ENCODE measurements at regions not wholly inside any gene's neighbourhood (a gene's known extent, or its start where the extent isn't known, plus 50 kb on each side); places are given as distances from the start of the nearest gene placed in this dataset.

GRCh38 chr16:52912565-52913173, 140.0 kb downstream of the CHD9NB start (continued):
- TF ChIP-seq ZNF512B (CRISPR knock-in tag; IDR thresholded peaks at IDR 0.05; ENCODE audit: borderline replicate concordance) (no peak), ZNF879 (CRISPR knock-in tag; IDR thresholded peaks at IDR 0.05) (no peak), CBX2 (IDR thresholded peaks at IDR 0.05; ENCODE audit: low read depth, low read length) (no peak), CBX2 (CRISPR knock-in tag; IDR thresholded peaks at IDR 0.05; ENCODE audit: low read depth) (no peak), ZNF460 (CRISPR knock-in tag; IDR thresholded peaks at IDR 0.05; ENCODE audit: borderline replicate concordance) (no peak), ZNF841 (CRISPR knock-in tag; IDR thresholded peaks at IDR 0.05; ENCODE audit: borderline replicate concordance) (no peak), ZNF275 (CRISPR knock-in tag; IDR thresholded peaks at IDR 0.05; ENCODE audit: borderline replicate concordance) (no peak), SSRP1 (CRISPR knock-in tag; IDR thresholded peaks at IDR 0.05) (0 out of 2 replicates have a peak, but pooled peaks have one; percentile 47), SAP130 (CRISPR knock-in tag; IDR thresholded peaks at IDR 0.05; ENCODE audit: low read depth) (peak; percentile 13; the same call in 1 of the 2 replicates), ZNF44 (CRISPR knock-in tag; IDR thresholded peaks at IDR 0.05) (no peak), ZNF33A (CRISPR knock-in tag; IDR thresholded peaks at IDR 0.05; ENCODE audit: borderline replicate concordance) (no peak), PHB2 (IDR thresholded peaks at IDR 0.05; ENCODE audit: partially characterized antibody) (no peak), TGIF2 (CRISPR knock-in tag; IDR thresholded peaks at IDR 0.05) (no peak; the same call in 1 of the 2 replicates), ZNF225 (CRISPR knock-in tag; IDR thresholded peaks at IDR 0.05) (no peak), XBP1 (CRISPR knock-in tag; IDR thresholded peaks at IDR 0.05) (no peak), ZNF737 (CRISPR knock-in tag; IDR thresholded peaks at IDR 0.05; ENCODE audit: borderline replicate concordance) (no peak), ZNF710 (CRISPR knock-in tag; IDR thresholded peaks at IDR 0.05; ENCODE audit: borderline replicate concordance) (no peak), ZNF850 (CRISPR knock-in tag; conservative IDR thresholded peaks at IDR 0.05) (0 out of 2 replicates have a peak, but pooled peaks have one; percentile 46), KLF12 (CRISPR knock-in tag; IDR thresholded peaks at IDR 0.05; ENCODE audit: borderline replicate concordance) (no peak), STAT5B (CRISPR knock-in tag; IDR thresholded peaks at IDR 0.05) (no peak), RAD51 (IDR thresholded peaks at IDR 0.05; ENCODE audit: borderline replicate concordance) (no peak), XRCC5 (optimal IDR thresholded peaks at IDR 0.05; ENCODE audit: low read length) (peak; percentile 56), MTERF4 (CRISPR knock-in tag; IDR thresholded peaks at IDR 0.05) (no peak), ZNF776 (CRISPR knock-in tag; IDR thresholded peaks at IDR 0.05) (no peak)
